ENCODE measurements at regions not wholly inside any gene's neighbourhood (a gene's known extent, or its start where the extent isn't known, plus 50 kb on each side); places are given as distances from the start of the nearest gene placed in this dataset.
A peak's percentile ranks its signal among the peaks of the same experiment; 100 is the strongest.

DNA sequence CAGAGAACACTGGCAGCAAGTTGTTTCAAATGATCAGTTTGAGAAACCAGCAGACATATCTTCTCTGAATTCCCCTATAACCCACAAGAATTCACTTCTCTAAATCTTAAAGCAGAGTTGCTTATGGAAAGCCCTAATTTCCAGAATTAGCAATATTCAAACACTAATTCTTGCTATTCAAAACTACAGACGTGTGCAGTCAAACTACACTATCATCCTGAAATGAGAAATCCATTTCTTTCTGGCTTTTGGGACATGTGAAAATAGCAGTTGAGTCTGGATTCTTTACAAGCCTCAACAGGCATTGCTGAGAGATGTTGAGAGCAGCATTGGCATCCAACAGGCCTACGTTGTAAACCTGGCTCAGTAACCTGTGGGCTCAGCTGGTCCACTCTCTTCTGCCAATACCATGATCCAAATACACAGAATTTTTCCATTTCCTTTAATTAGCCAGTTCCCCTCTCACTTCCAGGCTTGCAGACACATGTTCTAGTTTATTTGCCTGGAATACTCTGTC is 74.6 kb upstream of the TMTC1 start:
- no peaks in the 10 kb centered on the region for H3K4me1 ChIP-seq
- H3K9me3 ChIP-seq (replicated peaks): peaks cover 4% of the 10 kb centered on the region
- intact Hi-C loops (cut with micrococcal nuclease): no loop called here
- H3K4me3 ChIP-seq: no peak overlapping the region
- no peaks in the 10 kb centered on the region for H3K27me3 ChIP-seq (ENCODE audit: low read depth)
- DNase-seq: no peak
- H3K27ac ChIP-seq (replicated peaks): no peak overlapping the region
- no peak for TF ChIP-seq CTCF (IDR thresholded peaks at IDR 0.05; ENCODE audit: borderline replicate concordance)
- H3K36me3 ChIP-seq: no peaks in the 10 kb centered on the region

DNA sequence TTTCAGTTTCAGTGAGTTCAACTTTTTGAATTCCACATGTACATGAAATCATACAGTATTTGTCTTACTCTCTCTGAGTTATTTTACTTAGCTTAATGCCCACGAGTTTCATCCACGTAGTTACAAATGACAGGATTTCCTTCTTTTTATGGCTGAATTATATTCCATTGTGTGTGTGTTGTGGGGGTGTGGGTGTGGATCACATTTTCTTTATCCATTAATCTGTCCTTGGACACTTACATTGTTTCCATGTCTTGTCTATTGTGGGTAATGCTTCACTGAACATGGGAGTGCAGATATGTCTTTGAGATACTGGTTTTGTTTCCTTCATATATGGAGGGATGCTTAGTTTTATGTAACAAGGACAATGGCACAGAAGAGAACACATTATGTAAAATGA is 63.5 kb upstream of the TMTC1 start:
- TF ChIP-seq CTCF (IDR thresholded peaks at IDR 0.05; ENCODE audit: borderline replicate concordance): no peak
- Histone ChIP-seq H3K4me1 (no peaks in the 10 kb centered on the region), H3K27me3 (ENCODE audit: low read depth) (no peaks in the 10 kb centered on the region), H3K27ac (replicated peaks) (peak overlapping the region; percentile 1), H3K9me3 (replicated peaks) (peaks cover 21% of the 10 kb centered on the region), H3K36me3 (no peaks in the 10 kb centered on the region), H3K4me3 (no peak overlapping the region)
- no peak for DNase-seq
- intact Hi-C loops (cut with micrococcal nuclease): no loop called here

DNA sequence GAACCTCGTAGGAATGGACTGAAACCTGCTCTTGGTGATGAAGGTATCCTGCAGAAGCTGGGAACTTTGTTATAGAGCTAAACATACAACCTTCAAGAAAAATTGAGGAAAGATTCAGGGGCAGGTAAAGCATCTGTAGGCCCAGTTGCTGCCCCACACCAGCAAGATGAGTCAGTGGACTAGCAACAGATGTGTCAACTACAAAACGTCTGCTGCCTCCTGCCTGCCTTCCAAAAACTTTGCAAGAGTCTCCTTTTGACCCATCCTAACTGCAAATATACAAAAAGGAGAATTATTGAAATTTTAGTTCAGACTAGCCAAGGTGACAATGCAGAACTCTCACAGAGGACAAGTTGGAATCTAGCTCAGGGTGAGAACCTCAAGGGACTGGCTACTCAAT is 60.9 kb upstream of the TMTC1 start:
- intact Hi-C loops (cut with micrococcal nuclease): no loop called here
- DNase-seq: no peak
- Histone ChIP-seq H3K27me3 (ENCODE audit: low read depth) (no peaks in the 10 kb centered on the region), H3K9me3 (replicated peaks) (peaks cover 26% of the 10 kb centered on the region), H3K27ac (replicated peaks) (no peak overlapping the region), H3K36me3 (no peaks in the 10 kb centered on the region), H3K4me1 (no peaks in the 10 kb centered on the region), H3K4me3 (no peak overlapping the region)
- TF ChIP-seq CTCF (IDR thresholded peaks at IDR 0.05; ENCODE audit: borderline replicate concordance): no peak

DNA sequence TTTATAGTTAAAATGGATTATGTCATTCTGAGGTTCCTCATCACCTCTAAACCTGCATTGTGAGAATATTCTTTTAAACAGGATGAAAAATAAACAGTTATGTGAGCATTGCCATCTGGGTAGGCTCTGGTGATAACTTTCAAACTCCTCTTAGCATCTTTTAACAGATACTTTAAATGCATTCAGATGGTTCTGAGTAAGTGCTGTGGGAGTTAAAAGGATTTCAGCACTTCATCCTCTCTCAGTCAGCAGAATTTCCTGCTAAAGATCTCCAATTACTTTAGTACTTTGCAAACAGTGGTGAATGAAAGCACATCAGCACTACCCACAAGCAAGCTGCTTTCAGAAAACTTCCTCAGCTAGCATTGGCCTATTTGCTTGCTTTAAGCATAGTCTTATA is 59.3 kb upstream of the TMTC1 start:
- H3K27ac ChIP-seq (replicated peaks): no peak overlapping the region
- no peak overlapping the region for H3K4me3 ChIP-seq
- no peaks in the 10 kb centered on the region for H3K27me3 ChIP-seq (ENCODE audit: low read depth)
- no peaks in the 10 kb centered on the region for H3K4me1 ChIP-seq
- no peaks in the 10 kb centered on the region for H3K36me3 ChIP-seq
- no peak for DNase-seq
- intact Hi-C loops (cut with micrococcal nuclease): no loop called here
- peaks cover 27% of the 10 kb centered on the region for H3K9me3 ChIP-seq (replicated peaks)
- TF ChIP-seq CTCF (IDR thresholded peaks at IDR 0.05; ENCODE audit: borderline replicate concordance): no peak

GRCh38 chr12:29838768-29839167 is 55.0 kb upstream of the TMTC1 start:
- Histone ChIP-seq H3K9me3 (replicated peaks) (peaks cover 57% of the 10 kb centered on the region), H3K4me3 (no peak overlapping the region), H3K36me3 (no peaks in the 10 kb centered on the region), H3K27me3 (ENCODE audit: low read depth) (no peaks in the 10 kb centered on the region), H3K4me1 (no peaks in the 10 kb centered on the region), H3K27ac (replicated peaks) (no peak overlapping the region)
- intact Hi-C loops (cut with micrococcal nuclease): no loop called here
- DNase-seq: no peak
- no peak for TF ChIP-seq CTCF (IDR thresholded peaks at IDR 0.05; ENCODE audit: borderline replicate concordance)
